Kidney epithelial cell (primary cell): ENCODE measurements at regions not wholly inside any gene's neighbourhood (a gene's known extent, or its start where the extent isn't known, plus 50 kb on each side); places are given as distances from the start of the nearest gene placed in this dataset.

Experiments used
- DNase-seq: peaks from one replicate; pipeline ENCODE4 v3.0.0-alpha.2; 2010; ENCODE audit warnings: low read depth
- H3K27me3 ChIP-seq: 2 replicates; pipeline ENCODE4 v1.6.0; 2011; ENCODE audit warnings: low read length; ENCODE audit not compliant: control insufficient read depth, insufficient read depth
- H3K36me3 ChIP-seq: 2 replicates; pipeline ENCODE4 v1.5.1; 2011; ENCODE audit warnings: low read length; ENCODE audit not compliant: control insufficient read depth, insufficient read depth
- H3K4me3 ChIP-seq: 2 replicates; pipeline ENCODE4 v1.5.1; 2011; ENCODE audit warnings: low read depth, mild to moderate bottlenecking, control low read depth, low read length
- CTCF ChIP-seq: IDR thresholded peaks from 2 replicates; pipeline ENCODE4 v1.5.1; 2011; ENCODE audit warnings: mild to moderate bottlenecking, moderate library complexity, low read length, control low read depth, inconsistent platforms; ENCODE audit not compliant: insufficient read depth, poor library complexity, severe bottlenecking

GRCh38 chr7:152966189-152966588 is 206.6 kb downstream of the ACTR3B start:
- H3K4me3 ChIP-seq, result no peak overlapping the region
- DNase-seq, result no peak
- no peak for TF ChIP-seq CTCF
- H3K27me3 ChIP-seq, result no peaks in the 10 kb centered on the region
- no peaks in the 10 kb centered on the region for H3K36me3 ChIP-seq

- Histone ChIP-seq H3K36me3 (no peaks in the 10 kb centered on the region), H3K27me3 (no peaks in the 10 kb centered on the region), H3K4me3 (no peak overlapping the region)
- DNase-seq, result no peak
- TF ChIP-seq CTCF, result no peak
Observed at GRCh38 chr7:152967958-152968357, 208.4 kb downstream of the ACTR3B start.

- DNase-seq, result no peak
- no peak for TF ChIP-seq CTCF
- Histone ChIP-seq H3K27me3 (no peaks in the 10 kb centered on the region), H3K36me3 (no peaks in the 10 kb centered on the region), H3K4me3 (no peak overlapping the region)
Observed at GRCh38 chr7:152968514-152968913, 209.0 kb downstream of the ACTR3B start.

- DNase-seq, result no peak
- Histone ChIP-seq H3K36me3 (no peaks in the 10 kb centered on the region), H3K27me3 (no peaks in the 10 kb centered on the region), H3K4me3 (no peak overlapping the region)
- TF ChIP-seq CTCF, result no peak
Observed at GRCh38 chr7:152969335-152969734, 209.8 kb downstream of the ACTR3B start.

- Histone ChIP-seq H3K4me3 (no peak overlapping the region), H3K36me3 (no peaks in the 10 kb centered on the region), H3K27me3 (no peaks in the 10 kb centered on the region)
- no peak for DNase-seq
- TF ChIP-seq CTCF, result no peak
Observed at GRCh38 chr7:152969839-152970238, 210.3 kb downstream of the ACTR3B start.

- Histone ChIP-seq H3K4me3 (no peak overlapping the region), H3K36me3 (no peaks in the 10 kb centered on the region), H3K27me3 (no peaks in the 10 kb centered on the region)
- no peak for TF ChIP-seq CTCF
- no peak for DNase-seq
Observed at GRCh38 chr7:152970481-152970880, 210.9 kb downstream of the ACTR3B start.
